ENCODE measurements at regions not wholly inside any gene's neighbourhood (a gene's known extent, or its start where the extent isn't known, plus 50 kb on each side); places are given as distances from the start of the nearest gene placed in this dataset.

GRCh38 chr5:74116984-74117383, 491.0 kb downstream of the ARHGEF28 start:
- Histone ChIP-seq H3K27me3 (replicated peaks; ENCODE audit: insufficient read depth) (no peaks in the 10 kb centered on the region), H3K36me3 (no peaks in the 10 kb centered on the region), H3K27ac (no peak overlapping the region), H3K9me3 (no peaks in the 10 kb centered on the region), H3K4me3 (no peak overlapping the region), H3K4me1 (ENCODE audit: control insufficient read depth in 1 of 2, low read depth in 2 of 2) (no peaks in the 10 kb centered on the region)
- DNase-seq (ENCODE audit: low spot score) (no peak), ATAC-seq (ENCODE audit: insufficient number of reproducible peaks, low FRiP score, low read depth) (no peak)
- no peak for TF ChIP-seq CTCF (IDR thresholded peaks at IDR 0.05)

DNA sequence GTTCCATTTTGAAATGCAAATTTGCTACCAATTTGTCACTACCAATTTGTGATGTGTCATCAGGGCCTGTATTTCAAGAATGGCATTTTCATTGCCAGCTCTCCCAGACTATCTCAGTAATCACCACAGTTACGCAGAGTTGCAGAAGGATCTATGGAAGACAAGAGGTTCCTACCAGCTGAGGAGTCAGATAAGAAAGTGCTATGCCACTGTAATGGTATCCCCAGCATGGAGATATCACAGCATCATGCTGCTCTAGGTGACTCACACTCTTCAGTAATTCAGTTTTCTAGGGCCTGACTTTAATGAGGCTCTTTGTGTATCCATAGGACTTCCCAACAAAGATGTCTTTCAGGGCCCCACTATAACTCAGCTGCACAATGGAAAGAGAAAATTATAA, 490.3 kb downstream of the ARHGEF28 start:
- Histone ChIP-seq H3K4me1 (ENCODE audit: control insufficient read depth in 1 of 2, low read depth in 2 of 2) (no peaks in the 10 kb centered on the region), H3K4me3 (no peak overlapping the region), H3K9me3 (no peaks in the 10 kb centered on the region), H3K36me3 (no peaks in the 10 kb centered on the region), H3K27ac (no peak overlapping the region), H3K27me3 (replicated peaks; ENCODE audit: insufficient read depth) (no peaks in the 10 kb centered on the region)
- DNase-seq (ENCODE audit: low spot score) (no peak), ATAC-seq (ENCODE audit: insufficient number of reproducible peaks, low FRiP score, low read depth) (no peak)
- TF ChIP-seq CTCF (IDR thresholded peaks at IDR 0.05) = no peak

- H3K4me3 ChIP-seq = no peak overlapping the region
- ATAC-seq (ENCODE audit: insufficient number of reproducible peaks, low FRiP score, low read depth) (no peak), DNase-seq (ENCODE audit: low spot score) (no peak)
- H3K27ac ChIP-seq = no peak overlapping the region
- no peaks in the 10 kb centered on the region for H3K4me1 ChIP-seq (ENCODE audit: control insufficient read depth in 1 of 2, low read depth in 2 of 2)
- no peaks in the 10 kb centered on the region for H3K36me3 ChIP-seq
- no peak for TF ChIP-seq CTCF (IDR thresholded peaks at IDR 0.05)
- no peaks in the 10 kb centered on the region for H3K9me3 ChIP-seq
- H3K27me3 ChIP-seq (replicated peaks; ENCODE audit: insufficient read depth) = no peaks in the 10 kb centered on the region
Observed at GRCh38 chr5:74113927-74114326, 487.9 kb downstream of the ARHGEF28 start.

DNA sequence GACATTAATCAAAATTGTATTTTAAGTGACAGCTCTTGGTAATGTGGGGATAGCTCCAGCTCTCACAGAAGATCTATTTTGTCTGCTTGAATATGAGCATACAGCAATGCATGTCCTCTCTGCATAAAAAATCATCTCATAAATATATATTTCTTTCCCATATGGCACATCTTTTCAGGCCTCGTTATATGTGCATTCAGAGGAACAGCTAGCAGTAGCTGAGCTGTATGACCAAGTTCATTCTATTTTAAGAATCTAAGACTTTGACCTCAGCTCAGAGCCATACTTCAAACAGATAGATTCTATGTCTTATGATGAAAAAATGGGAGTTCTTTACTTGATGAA, 487.2 kb downstream of the ARHGEF28 start:
- H3K27me3 ChIP-seq (replicated peaks; ENCODE audit: insufficient read depth) = no peaks in the 10 kb centered on the region
- H3K4me1 ChIP-seq (ENCODE audit: control insufficient read depth in 1 of 2, low read depth in 2 of 2) = no peaks in the 10 kb centered on the region
- DNase-seq (ENCODE audit: low spot score) (no peak), ATAC-seq (ENCODE audit: insufficient number of reproducible peaks, low FRiP score, low read depth) (no peak)
- no peak overlapping the region for H3K27ac ChIP-seq
- no peaks in the 10 kb centered on the region for H3K9me3 ChIP-seq
- no peak overlapping the region for H3K4me3 ChIP-seq
- no peaks in the 10 kb centered on the region for H3K36me3 ChIP-seq
- TF ChIP-seq CTCF (IDR thresholded peaks at IDR 0.05) = no peak

- no peaks in the 10 kb centered on the region for H3K36me3 ChIP-seq
- no peak for ATAC-seq (ENCODE audit: insufficient number of reproducible peaks, low FRiP score, low read depth)
- H3K9me3 ChIP-seq = no peaks in the 10 kb centered on the region
- no peak for DNase-seq (ENCODE audit: low spot score)
- H3K27me3 ChIP-seq (replicated peaks; ENCODE audit: insufficient read depth) = no peaks in the 10 kb centered on the region
- no peak for TF ChIP-seq CTCF (IDR thresholded peaks at IDR 0.05)
- no peak overlapping the region for H3K4me3 ChIP-seq
- H3K27ac ChIP-seq = no peak overlapping the region
- H3K4me1 ChIP-seq (ENCODE audit: control insufficient read depth in 1 of 2, low read depth in 2 of 2) = no peaks in the 10 kb centered on the region
Observed at GRCh38 chr5:74112372-74113195, 486.6 kb downstream of the ARHGEF28 start.

Measured in thoracic aorta (tissue), 2 donors.